ENCODE measurements at regions not wholly inside any gene's neighbourhood (a gene's known extent, or its start where the extent isn't known, plus 50 kb on each side); places are given as distances from the start of the nearest gene placed in this dataset.

DNA sequence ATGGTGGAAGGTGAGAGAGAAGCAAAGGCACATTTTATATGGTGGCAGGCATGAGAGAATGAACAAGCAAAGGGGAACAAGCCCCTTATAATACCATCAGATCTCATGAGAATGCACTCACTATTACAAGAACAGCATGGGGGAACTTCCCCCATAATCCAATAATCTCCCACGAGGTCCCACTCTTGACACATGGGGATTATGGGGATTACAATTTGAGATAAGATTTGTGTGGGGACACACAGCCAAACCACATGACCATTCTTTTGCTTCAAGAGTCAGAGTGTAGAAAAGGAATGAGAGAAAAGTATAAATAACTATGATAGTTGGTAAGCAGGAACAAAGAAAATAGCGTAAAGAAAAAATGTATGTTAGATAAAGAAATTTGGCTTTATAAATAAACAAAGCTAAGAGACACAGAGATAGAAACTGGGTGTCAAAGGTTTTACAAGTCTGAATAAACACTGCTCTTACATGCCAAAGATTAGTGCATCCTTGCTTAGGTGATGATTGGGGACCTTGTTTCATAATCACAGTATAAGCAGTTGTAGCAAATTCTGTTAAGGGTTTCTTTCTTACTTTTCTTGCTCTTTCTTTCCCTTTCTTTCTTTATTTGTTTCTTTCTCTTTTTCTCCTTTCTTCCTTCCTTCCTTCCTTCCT lies 91.9 kb upstream of the PAPPA start:
- TF ChIP-seq GATA2 (IDR thresholded peaks at IDR 0.05; ENCODE audit: low read depth, low read length) (no peak), GATA3 (IDR thresholded peaks at IDR 0.05; ENCODE audit: low read depth, low read length) (no peak)

- no peak for TF ChIP-seq GATA2 (IDR thresholded peaks at IDR 0.05; ENCODE audit: low read depth, low read length)
- TF ChIP-seq GATA3 (IDR thresholded peaks at IDR 0.05; ENCODE audit: low read depth, low read length) = no peak
Observed at GRCh38 chr9:116062206-116062550, 91.4 kb upstream of the PAPPA start.

GRCh38 chr9:116064970-116065369 lies 88.6 kb upstream of the PAPPA start:
- TF ChIP-seq GATA3 (IDR thresholded peaks at IDR 0.05; ENCODE audit: low read depth, low read length) = no peak
- TF ChIP-seq GATA2 (IDR thresholded peaks at IDR 0.05; ENCODE audit: low read depth, low read length) = no peak

GRCh38 chr9:116066221-116066620 lies 87.4 kb upstream of the PAPPA start:
- TF ChIP-seq GATA2 (IDR thresholded peaks at IDR 0.05; ENCODE audit: low read depth, low read length) = no peak
- TF ChIP-seq GATA3 (IDR thresholded peaks at IDR 0.05; ENCODE audit: low read depth, low read length) = no peak

GRCh38 chr9:116067566-116067965 lies 86.0 kb upstream of the PAPPA start:
- TF ChIP-seq GATA2 (IDR thresholded peaks at IDR 0.05; ENCODE audit: low read depth, low read length) (no peak), GATA3 (IDR thresholded peaks at IDR 0.05; ENCODE audit: low read depth, low read length) (no peak)

GRCh38 chr9:116070256-116070914 lies 83.2 kb upstream of the PAPPA start:
- TF ChIP-seq GATA2 (IDR thresholded peaks at IDR 0.05; ENCODE audit: low read depth, low read length) = no peak
- TF ChIP-seq GATA3 (IDR thresholded peaks at IDR 0.05; ENCODE audit: low read depth, low read length) = no peak

DNA sequence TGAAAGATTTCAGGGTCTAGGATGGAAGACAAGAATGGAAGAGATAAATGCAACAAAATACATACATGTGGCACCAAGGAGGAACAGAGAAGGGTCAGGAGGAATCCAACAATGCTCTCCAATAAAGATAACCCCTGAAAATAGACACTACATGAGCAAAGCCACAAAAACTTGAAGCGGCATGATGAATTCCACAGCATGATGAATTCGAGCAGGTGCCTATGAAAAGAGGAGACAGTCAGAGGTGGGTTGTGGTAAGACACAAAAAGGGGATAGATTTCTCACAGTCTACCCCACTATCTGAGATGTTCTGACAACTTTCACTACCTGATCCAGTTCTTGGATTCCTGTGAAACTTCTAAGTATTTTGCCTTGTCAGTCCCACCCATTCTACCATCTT lies 81.5 kb upstream of the PAPPA start:
- TF ChIP-seq GATA2 (IDR thresholded peaks at IDR 0.05; ENCODE audit: low read depth, low read length) (no peak), GATA3 (IDR thresholded peaks at IDR 0.05; ENCODE audit: low read depth, low read length) (no peak)

DNA sequence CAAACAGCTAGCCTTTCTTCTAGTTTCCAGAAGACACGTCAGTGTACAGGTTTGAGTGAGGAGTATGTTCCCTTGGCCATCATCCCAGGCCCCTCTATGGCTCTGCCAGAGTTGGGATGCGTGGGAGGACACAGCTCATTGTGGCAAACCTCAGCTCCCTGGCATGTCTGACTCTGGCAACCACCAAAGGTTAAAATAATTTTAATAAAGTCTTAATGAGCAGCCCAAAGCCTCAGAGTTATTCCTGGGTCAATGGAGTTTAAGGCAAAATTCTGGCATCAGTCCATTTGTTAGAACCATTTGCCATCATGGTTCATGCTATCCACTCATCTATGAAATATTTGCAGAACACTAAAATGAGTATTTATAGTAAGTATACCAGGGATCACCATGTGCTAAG lies 79.8 kb upstream of the PAPPA start:
- TF ChIP-seq GATA3 (IDR thresholded peaks at IDR 0.05; ENCODE audit: low read depth, low read length) = no peak
- TF ChIP-seq GATA2 (IDR thresholded peaks at IDR 0.05; ENCODE audit: low read depth, low read length) = no peak

GRCh38 chr9:116074658-116075057 lies 78.9 kb upstream of the PAPPA start:
- no peak for TF ChIP-seq GATA3 (IDR thresholded peaks at IDR 0.05; ENCODE audit: low read depth, low read length)
- TF ChIP-seq GATA2 (IDR thresholded peaks at IDR 0.05; ENCODE audit: low read depth, low read length) = no peak

DNA sequence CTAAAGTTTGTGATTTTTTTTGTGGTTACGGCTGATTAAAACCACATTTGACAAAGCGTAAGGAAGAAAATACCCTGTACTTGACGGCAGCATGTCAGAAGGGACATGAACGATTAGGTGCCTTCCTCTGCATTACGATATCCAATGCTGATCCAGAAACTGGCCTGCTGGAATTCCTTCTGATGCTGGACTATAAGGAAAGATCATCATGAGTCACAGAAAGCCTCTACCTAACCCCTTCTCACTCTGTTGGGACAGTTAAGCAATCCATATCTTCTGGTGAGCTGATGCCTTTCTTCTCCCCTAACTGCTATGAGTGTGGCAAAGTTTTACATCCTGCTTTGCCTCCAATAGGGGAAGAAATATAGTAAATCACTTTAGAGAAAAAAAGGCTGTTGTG lies 78.4 kb upstream of the PAPPA start:
- no peak for TF ChIP-seq GATA2 (IDR thresholded peaks at IDR 0.05; ENCODE audit: low read depth, low read length)
- no peak for TF ChIP-seq GATA3 (IDR thresholded peaks at IDR 0.05; ENCODE audit: low read depth, low read length)

DNA sequence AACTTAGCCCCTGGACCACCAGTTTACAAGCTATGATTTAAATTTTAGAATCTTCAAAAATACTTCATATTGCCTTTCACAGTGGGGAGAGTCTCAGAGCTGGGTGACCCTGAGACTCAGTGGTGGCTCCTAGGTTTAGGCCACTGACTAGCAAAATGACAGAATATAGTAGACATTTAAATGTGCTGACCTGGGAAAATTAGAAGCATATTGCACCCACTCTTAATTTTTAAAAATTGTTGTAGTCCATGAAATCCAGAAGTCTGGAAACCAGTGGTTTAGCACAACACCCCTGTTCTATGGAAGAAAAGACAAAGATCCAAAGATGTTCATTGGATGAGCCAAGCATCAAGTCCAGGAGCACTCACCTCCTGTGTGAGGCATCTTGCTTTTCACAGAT lies 75.0 kb upstream of the PAPPA start:
- TF ChIP-seq GATA2 (IDR thresholded peaks at IDR 0.05; ENCODE audit: low read depth, low read length) = no peak
- no peak for TF ChIP-seq GATA3 (IDR thresholded peaks at IDR 0.05; ENCODE audit: low read depth, low read length)

DNA sequence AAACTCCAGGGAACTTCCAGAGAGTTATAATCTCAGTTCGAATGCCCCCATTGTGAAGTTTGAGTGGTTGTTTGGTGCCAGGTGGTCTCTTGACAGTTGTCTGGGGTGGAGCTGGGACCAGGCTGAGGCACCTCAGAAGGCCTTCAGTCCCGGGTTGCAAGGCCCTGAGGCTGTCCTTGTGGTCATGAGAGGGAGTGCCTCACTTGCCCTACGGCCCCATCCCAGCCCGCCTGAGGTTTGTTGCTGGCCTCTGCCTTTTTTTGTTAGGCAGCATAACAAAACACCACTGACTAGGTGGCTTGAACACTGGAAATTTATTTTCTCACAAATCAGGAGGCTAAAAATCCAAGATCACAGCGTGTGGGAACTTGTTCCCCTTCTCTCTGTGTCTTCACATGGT lies 73.0 kb upstream of the PAPPA start:
- no peak for TF ChIP-seq GATA2 (IDR thresholded peaks at IDR 0.05; ENCODE audit: low read depth, low read length)
- no peak for TF ChIP-seq GATA3 (IDR thresholded peaks at IDR 0.05; ENCODE audit: low read depth, low read length)

DNA sequence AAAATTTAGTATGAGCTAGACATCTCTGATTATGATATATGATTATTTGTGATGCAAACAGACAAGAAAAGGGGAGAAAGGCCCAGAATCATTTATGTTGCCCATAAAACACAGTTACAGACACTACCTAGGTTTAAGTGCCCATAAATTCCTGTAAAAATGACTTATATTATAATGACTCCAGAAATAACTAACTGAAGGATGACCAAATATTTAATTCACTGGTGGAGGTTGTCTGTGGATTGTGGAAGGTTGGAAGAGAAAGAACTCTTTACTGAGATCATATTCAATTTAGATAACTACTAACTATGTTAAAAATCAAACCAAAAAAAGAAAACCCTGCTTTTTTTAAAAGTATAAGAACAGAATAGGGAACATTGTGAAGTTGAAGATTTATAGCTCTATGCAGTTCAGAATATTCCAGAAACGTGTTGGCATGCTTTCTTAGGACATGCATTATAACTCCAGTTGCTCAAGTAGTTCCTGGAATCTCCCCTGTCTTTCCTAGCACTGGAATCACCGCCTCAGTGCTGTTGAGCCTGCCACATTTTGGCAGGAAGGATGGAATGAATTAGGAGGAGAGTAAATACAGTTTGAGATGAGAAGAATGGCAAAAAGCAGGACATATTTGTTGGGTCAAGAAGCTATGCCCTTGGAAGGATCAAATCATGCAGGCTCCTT lies 72.0 kb upstream of the PAPPA start:
- TF ChIP-seq GATA2 (IDR thresholded peaks at IDR 0.05; ENCODE audit: low read depth, low read length) = no peak
- no peak for TF ChIP-seq GATA3 (IDR thresholded peaks at IDR 0.05; ENCODE audit: low read depth, low read length)

DNA sequence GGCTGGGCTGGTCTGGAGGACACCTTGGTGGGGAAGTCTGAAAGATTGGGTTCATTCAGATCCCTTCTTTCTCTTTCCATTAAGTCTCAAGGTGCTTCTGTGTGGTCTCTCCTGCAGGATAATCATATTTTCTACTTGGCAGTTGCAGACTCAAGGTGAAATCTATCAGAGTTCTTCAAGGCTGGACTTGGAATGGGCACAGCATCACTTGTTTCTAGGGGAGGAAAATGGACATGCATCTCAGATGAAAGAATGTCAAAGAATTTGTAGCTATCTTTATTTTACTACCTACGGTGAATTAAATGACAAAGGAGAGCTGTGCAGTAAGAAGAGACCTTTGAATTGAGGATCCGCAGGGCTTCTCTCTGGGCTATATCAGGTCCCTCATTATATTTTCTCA lies 69.8 kb upstream of the PAPPA start:
- no peak for TF ChIP-seq GATA2 (IDR thresholded peaks at IDR 0.05; ENCODE audit: low read depth, low read length)
- TF ChIP-seq GATA3 (IDR thresholded peaks at IDR 0.05; ENCODE audit: low read depth, low read length) = no peak

DNA sequence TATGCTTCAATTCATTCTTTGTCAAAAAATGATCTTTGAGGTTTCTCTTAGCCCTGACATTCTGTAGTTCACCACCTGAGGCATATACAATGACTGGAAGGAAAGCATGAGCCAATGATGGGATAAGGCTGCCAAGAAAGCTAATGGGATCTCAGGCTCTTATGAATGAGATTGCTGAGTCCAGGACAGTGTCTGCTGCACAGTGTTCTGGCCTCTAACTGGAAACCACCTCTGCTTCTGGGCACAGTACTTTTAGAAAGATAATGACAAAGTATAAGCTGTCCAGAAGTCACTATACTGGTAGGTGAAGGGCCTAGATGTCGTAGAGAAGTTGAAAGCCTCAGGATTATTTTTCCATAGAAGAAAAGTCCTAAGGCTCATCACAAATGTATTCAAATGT lies 69.1 kb upstream of the PAPPA start:
- no peak for TF ChIP-seq GATA2 (IDR thresholded peaks at IDR 0.05; ENCODE audit: low read depth, low read length)
- TF ChIP-seq GATA3 (IDR thresholded peaks at IDR 0.05; ENCODE audit: low read depth, low read length) = no peak

Measured in SH-SY5Y (cell line).